GM21367 (cell line): ENCODE measurements at regions not wholly inside any gene's neighbourhood (a gene's known extent, or its start where the extent isn't known, plus 50 kb on each side); places are given as distances from the start of the nearest gene placed in this dataset.

Experiments
- ATAC-seq: cut with Tn5 transposase; IDR thresholded peaks from one replicate; pipeline ENCODE4 v1.9.1; 2021; ENCODE audit not compliant: unreplicated experiment

DNA sequence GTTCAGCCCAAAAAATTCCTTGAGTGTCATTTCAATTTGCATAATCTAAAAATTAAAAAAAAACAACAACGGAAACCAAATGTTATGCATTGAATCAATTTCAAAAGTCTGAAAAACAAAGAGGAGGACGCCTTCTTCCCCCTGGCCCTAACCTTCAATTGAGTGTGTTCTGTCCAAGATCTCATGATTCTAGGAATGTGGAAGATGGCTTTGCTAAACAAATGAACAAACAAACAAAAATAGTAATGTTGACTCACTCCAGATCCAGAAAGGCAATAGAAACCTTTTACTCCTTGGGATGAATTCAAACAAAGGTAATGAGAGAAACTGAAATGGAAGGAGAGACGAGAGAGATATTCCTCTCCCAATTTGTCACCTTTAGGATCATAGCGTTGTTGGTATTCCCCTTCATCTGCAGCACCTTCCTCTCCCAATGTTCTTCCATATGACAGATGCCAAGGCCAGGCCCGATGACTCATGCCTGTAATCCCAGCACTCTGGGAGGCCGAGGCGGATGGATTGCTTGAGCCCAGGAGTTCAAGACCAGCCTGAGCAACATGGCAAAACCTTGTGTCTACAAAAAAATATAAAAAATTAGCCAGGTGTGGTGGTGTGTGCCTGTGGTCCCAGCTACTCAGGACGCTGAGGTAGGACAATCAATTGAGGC is 109.2 kb upstream of the ADGRF1 start:
- no peak for ATAC-seq

DNA sequence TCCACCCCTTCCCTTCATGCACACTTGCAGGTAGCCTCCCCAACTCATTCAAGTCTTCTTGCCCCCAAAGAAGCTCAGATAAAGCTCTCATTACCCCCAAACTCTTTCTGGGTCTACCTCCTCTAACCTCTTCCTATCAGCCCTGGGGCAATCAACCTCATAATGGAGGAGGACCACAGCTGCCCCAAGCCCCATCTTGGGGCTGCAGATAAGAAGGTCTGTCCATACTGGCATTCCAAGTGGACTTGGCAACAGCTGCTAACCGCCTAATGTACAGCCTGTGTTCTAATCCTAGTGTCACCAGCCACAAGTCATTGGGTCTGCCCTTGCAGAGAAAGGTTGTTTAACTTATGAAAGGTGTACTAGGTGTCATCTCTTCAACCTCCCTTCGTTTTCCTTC is 107.4 kb upstream of the ADGRF1 start:
- no peak for ATAC-seq

- no peak for ATAC-seq
Observed at GRCh38 chr6:47149066-47149465, 106.9 kb upstream of the ADGRF1 start.

DNA sequence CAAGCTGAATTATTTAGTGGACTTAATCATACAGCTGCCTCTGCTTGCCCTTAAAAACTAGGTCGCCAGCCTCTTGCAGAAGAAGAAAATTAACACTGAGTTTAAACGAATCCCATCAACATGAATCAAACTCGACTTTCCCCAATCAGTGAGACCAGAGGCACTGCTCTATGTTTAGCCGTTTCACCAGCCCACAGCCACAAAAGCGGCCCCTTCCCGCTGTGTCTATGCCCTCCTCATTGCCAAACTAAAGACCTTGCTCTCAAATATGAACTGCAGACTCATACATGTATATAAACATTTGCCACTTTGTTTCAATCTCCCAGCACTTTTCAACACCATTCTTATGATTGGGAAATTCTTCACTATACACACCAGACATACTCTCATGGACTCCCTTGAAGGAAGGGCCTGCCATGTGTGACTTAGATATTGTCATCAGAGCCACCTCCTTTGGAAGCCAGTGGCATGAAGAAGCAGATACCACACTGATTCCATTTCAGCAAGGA is 105.8 kb upstream of the ADGRF1 start:
- ATAC-seq: no peak

GRCh38 chr6:47147175-47147727 is 105.1 kb upstream of the ADGRF1 start:
- ATAC-seq: no peak

DNA sequence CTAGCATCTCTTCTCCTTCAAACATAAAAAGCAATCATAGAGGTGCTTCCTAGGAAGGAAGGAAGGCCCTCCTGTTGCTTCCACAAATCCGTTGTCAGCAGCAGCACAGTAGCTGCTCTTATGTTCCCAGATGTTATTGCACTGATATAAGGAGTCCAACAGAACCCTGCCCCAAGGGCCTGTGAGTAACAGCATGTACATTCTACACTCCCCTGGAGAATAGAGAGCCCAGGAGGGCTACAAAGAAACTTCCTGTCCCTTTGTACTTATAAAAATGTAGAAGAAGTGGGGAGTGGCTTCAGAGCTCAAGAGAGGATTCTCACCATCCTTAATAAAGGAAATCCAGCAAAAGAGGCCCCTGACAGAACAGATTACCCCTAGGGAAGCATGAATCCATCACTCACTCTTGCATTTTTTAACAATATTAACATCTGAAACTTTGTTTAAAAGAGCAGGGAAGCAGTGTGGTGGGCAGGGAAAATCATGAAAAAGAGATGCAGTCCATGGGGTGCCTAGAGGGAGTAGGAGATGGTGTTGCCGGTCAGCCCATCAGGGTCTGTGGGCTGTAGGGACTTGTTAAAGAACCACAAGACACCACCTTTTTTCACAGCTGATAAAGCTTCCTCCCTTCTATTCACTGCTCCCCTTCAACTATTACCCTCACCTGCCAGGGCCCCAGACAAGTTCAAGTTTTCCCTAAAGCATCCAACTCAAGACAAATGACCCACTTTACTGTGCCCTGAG is 104.5 kb upstream of the ADGRF1 start:
- no peak for ATAC-seq

- no peak for ATAC-seq
Observed at GRCh38 chr6:47145212-47145611, 103.1 kb upstream of the ADGRF1 start.

DNA sequence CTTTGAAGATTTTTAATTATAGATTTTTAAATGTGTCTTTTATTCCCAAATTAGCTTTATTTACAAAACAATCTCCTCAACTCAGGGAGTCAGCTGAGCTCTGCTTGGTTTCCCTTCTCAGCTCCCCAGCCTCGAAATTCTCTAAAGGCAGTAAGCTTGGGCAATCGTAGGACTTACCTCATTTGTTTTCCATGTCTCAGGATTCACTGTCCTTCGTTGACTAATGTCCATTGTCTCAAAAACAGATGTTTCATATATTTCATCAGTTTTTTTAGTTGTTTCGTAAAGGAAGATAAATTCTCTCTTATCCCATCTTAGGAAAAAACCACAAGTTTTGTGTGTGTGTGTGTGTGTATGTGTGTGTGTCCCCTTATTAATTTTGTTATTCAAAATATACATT is 102.2 kb upstream of the ADGRF1 start:
- ATAC-seq: no peak

GRCh38 chr6:47141963-47142362 is 99.8 kb upstream of the ADGRF1 start:
- no peak for ATAC-seq

DNA sequence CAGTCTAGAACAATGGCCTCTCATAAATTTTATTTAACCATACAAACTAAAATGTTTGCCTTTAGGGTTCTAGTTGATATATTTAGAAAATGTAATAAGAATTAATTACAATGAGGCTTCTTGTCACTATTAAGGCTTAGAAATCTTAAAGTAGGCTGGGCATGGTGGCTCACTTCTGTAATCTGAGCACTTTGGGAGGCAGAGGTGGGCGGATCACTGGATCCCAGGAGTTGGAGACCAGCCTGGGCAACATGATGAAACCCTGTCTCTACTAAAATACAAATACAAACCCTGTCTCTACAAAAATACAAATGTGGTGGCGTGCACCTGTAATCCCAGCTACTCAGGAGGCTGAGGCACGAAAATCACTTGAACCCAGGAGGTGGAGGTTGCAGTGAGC is 99.0 kb upstream of the ADGRF1 start:
- no peak for ATAC-seq

DNA sequence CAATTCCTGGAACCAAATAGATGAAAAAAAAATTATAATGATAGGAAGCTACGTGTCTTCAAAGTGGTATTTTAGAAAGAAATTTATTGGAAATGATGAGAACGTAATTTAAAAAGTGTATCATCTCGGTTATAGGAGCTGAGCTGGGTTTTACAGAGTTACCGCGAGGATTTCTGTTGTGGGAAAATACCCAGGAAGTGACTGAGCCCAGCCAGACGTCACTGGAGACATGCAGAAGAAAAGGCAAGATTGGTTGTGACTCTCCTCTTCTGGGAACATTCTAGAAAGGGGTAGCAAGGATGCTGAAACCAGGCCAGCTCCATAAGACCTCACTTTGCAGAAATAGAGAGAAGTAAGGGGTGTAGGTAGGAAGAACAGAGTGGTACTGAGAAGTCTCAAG is 95.9 kb upstream of the ADGRF1 start:
- ATAC-seq: no peak

DNA sequence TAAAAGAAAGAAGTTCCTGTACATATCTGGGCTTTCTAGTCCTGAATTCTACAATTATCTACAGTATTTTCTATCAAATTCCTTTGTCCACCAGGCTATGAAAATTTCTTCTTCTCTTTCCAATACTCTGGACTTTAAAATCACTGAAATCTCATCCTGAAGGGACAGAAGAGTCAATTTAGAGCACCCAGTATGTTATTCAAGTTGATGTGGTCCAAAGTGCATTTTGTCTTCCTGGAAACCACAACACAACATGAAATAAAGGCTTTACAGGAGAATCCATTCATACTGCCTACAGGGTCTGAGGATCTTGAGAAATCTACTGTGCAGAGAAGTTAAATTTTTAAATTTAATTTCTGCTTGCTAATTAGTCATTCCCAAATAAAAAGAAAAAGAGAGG is 94.9 kb upstream of the ADGRF1 start:
- ATAC-seq: no peak

- no peak for ATAC-seq
Observed at GRCh38 chr6:47135772-47136171, 93.6 kb upstream of the ADGRF1 start.

DNA sequence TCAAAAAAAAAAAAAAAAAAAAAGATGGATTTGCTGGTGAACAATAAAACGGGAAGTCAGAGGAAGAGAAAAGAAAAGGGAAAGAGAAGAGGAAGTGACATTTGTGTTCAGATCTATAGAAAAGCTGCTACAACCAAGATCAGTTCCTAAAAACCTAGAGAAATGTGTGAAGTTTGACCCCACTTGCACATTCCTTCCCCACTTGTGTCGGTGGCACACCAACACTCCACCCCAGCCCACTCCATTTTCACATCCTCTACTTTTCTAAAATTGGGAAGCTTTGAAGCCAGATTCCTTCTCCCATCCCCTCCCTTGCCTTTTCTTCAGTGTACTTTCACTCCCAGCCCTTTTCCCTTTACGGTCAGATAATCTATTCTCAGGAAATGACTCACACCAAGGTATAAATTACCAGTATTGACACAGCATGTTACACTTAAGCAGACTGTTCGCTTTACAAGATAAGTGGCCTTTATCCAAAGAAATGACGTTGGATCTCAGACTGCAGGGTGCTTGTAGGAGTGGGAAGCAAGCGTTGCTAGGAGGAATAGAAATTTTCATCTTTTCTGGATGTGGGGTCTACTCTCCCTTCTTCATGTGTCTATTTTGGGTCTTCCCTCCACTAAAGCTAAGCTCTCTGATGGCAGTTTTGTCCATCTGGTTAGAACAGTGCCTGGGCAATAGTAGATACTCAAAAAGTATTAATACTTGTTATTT is 92.5 kb upstream of the ADGRF1 start:
- ATAC-seq: no peak

- no peak for ATAC-seq
Observed at GRCh38 chr6:47133230-47134000, 91.3 kb upstream of the ADGRF1 start.

DNA sequence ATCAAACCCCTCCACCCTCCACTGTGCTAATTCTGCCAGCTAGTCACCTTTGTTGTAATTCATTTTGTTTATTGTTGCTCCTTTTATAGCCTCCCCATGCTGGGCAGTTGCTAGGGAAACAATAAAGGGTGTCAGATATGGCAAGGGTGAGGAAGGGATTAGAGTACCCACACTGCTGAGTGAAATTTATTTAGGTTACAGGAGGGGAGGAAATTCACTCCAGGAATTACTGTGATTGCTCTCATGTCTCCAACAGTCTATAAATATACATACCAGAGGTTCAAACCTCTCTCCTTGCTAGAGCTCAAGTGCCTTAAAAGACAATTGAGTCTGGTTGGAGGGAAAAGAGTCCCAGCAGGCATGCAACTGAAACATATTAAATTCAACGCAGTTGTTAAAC is 90.6 kb upstream of the ADGRF1 start:
- ATAC-seq: no peak

- ATAC-seq: no peak
Observed at GRCh38 chr6:47131773-47132172, 89.6 kb upstream of the ADGRF1 start.

GRCh38 chr6:47130086-47130485 is 88.0 kb upstream of the ADGRF1 start:
- ATAC-seq: no peak

DNA sequence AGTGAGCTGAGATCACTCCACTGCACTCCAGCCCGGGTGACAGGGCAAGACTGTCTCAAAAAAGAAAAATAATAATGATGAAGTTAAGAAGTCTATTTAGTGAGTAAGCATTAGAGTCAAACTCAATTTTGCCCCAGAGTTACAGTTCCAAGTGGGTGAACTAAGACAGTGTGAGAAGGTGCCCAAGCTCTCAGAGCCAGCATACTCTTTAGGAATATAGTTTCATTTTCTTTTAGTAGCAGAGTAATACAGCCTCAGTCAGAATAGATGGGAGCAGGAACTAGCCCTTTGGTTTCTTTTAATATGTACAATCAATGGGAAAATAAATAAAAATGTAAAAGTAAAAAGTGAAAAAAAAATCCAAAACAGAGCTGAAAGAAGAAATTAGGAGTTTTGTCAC is 87.0 kb upstream of the ADGRF1 start:
- no peak for ATAC-seq

DNA sequence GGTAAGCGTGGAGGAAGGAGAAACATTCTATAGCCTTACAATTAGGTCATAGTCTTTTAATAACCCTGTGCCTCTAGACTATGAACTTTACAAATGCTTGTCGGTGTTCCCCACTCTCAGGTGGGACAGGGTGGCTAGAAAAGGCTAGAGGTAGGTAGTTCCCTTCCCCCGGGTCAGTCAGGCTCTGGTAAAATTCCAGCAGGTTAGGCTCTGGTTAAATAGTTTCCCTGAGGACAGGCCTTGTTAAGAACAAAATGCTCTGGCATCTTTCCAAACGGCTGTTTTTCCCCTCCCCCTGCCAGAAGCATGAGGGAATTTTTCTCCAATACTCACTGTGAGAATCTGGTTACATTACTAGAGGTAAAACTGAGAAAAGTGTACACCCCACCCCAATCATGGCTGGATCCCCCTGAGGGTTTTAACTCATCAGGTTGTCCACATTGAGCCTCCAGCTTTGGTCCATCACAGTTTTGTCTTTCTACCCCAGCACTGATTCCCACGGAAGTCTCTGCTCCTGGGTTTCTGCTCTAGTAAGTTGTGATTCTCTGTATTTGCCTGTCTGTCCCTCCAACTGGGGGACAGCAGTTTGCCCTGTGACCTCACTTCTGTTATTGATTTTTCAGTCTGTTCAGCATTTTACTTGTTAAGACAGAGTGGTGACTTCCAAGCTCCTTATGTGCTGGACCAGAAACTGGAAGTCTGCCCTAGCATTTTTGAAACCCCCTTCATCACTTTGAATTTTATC is 84.7 kb upstream of the ADGRF1 start:
- ATAC-seq: no peak
